Activated CD8-positive, alpha-beta memory T cell treated with anti-CD3 and anti-CD28 coated beads for 4 hours (primary cell): ENCODE measurements at regions not wholly inside any gene's neighbourhood (a gene's known extent, or its start where the extent isn't known, plus 50 kb on each side); places are given as distances from the start of the nearest gene placed in this dataset.

ENCODE experiments used
- DNase-seq, 2 donors: peaks; one replicate each; pipeline ENCODE4 v3.0.0-alpha.2; 2020; ENCODE audit warnings: low read depth in 2 of 2

GRCh38 chr5:2131826-2132496, 249.2 kb upstream of the IRX4 start:
- DNase-seq: no peak

DNA sequence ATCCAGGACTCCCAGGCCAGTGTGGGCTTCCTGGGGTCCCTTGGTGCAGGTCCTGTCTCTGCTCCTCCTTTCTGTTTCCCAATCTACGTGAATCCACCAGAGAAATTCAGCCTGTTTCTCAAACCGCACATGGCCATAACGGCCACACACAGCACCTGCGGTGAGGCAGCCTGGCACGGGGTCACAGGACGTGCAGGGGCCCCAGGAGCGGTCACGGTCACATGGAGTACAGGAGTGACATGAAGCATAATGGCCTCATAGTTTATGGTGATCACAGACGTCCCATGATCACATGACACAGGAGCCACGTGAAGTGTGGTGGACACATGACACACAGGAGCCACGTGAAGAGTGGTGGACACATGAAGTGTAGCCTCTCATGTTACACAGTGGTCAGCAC, 248.5 kb upstream of the IRX4 start:
- DNase-seq: no peak

DNA sequence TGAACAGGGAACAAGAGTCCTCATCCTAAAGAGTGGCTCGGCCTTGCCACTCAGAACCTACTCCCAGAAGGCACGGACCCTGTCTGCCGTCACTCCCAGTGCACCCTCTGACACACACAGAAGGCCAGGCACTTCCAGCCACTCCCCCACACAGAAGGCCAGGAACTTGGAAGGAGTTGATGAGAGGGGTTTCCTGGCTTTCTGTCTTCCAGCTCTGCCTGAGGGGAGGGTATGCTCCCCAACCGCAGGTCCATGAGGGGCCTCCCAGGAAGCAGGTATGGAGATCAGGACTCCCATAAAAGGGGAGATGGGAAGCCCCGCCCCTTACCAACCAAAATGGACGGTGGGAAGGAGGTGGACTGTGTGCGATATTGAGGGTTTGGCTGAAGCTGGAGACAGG, 247.6 kb upstream of the IRX4 start:
- no peak for DNase-seq

DNA sequence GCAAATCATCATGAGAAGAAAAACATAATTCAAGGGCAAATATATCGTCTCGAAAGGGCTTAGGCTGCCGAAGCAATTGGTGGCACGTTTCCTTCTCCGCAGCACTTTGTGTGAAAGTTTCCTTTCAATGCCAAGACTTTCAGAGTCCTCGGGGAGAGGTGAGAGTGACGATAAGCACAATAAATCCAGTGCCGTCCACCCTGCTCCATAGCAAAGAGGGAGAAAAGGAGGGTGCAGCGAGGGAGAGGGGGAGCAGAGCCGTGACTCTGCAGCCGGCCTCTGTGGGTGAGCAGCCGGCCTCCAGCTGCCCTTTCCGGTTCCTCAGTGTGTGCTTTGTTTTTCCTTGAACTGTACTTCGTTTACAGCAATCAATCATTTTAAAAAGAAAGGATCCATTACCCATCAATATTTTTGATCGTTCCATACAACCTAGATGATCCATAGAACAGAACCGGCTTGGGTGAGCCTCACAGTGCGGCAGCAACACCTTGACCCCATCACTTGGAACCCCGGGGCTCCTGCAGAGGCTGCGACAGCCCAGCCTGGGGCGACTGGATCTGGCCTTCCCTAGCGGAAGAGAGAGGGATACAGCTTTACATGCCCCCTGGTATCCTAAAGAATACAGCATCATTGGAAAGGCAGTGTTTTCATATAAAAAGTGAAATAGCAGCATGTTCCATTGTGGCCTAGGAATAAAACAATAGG, 247.0 kb upstream of the IRX4 start:
- DNase-seq: no peak

GRCh38 chr5:2128686-2129355, 246.1 kb upstream of the IRX4 start:
- no peak for DNase-seq

- no peak for DNase-seq
Measured at GRCh38 chr5:2126512-2126911, 243.8 kb upstream of the IRX4 start.

DNA sequence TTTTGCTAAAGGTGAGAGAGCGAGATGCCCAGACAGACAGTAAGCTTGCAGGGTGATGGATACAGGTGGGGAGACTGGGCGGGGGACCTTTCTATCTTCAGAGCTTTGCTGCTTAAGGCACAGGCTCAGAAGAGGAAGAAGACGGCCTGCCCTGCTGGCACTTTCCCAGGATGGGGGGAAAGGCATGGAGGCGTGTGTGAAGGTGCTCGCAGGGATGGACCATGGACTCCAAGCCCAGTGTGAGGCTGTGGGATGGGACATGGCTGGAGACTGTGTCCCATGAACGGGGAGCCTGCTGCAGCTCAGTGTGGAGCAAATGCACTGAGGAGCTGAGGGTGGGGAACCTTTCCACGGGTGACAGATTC, 243.2 kb upstream of the IRX4 start:
- DNase-seq: no peak

DNA sequence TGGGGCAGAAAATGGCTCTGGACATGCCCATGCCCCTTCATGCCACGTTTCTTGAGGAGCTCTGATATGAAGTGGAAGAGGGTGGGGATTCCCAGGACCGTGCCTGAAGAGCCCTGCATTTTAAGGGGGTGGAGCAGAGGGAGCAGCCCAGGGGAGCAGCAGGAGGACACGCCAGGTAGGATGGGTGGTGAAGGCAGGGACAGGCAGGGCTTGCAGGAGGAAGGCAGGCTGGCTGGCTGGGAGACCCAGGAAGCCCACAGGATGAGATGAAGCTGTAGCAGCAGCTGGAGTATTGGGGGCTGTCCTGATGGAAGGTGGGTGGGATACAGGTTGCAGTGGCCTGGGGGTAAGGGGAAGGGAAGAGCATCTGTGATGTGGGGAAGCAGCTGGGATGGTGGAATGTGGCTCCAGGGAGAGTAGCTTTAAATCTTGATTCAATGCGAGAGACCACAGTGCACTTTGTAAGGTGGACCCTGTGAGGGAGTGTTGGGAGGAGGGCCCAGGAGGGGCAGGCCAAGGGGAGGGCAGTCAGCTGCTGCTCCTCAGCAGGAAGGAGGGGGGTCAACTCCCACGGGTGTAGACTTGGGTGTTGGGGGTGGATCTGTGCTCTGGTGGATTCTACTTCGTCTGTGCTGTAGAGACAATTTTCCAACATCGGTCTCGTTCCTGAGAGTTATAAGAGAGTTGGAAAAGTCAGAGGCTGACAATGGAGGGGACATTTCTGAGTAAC, 242.6 kb upstream of the IRX4 start:
- DNase-seq: no peak

DNA sequence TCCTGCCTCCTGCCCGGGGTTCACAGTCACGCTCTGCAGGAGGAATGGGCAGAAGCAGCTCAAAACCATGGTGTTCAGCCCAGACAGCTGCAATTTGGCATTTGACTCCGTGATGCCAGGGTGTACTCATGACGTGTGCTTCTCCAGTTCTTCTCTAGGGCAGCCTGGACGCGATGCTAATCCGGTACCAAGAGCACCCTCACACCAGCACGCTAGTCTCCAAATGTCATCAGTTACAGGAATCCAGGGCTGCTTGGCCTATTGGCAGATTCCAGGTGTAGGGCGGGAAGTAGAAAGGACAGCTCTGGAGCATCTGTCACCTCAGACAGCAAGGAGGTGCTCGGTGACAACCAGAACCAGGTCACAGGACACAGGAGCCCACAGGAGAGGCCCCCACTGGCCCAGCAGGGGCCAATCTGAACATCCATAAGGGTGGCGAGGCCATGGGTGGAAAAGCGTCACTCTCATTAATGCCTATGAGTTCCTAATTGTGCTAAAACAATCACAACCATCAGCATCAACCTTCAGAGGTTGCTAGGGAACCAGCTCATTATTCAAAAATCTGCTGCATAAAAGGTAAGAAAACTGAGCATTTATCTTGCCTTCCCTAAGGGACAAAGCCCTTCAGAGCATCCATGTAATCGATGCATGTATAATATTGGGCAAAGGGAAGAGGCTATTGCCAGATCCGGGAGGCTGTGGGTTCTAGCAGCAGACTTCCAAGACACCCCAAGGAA, 241.9 kb upstream of the IRX4 start:
- DNase-seq: no peak

DNA sequence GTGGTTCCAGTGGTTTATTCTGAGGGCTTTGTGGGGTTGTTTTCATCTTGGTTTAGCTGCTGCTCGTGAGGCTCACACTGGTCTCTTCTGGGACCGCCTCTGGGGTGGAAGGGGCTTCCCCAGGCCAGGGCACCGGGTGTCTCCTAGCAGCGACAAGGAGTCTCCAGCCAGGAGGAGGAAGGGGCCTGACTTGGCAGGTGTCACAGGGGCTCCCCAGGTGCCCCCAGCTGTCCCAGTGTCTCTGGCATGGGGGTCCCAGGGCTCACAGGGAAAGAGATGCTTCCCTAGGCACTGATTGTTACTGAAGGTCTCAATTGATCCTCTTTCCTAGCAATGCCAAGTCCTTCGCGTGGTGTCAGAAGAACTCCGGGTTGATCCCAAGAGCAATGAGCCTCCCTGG, 241.1 kb upstream of the IRX4 start:
- no peak for DNase-seq

DNA sequence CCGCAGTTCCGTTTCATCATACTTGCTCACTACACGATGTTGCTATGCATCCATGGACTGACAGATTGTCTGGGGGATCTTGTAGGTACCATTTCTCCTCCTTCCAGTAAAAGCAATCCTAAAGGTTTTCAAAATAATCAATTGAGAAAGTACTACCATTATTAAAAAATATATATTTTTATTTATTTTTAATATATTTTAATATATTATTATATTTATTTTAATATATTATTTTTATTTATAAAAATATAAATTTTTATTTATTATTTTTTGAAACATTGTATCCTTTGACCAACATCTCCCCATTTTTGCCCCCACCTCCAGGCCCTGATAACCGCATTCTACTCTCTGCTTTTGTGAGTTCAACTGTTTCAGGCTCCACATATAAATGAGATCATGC, 237.6 kb upstream of the IRX4 start:
- no peak for DNase-seq

DNA sequence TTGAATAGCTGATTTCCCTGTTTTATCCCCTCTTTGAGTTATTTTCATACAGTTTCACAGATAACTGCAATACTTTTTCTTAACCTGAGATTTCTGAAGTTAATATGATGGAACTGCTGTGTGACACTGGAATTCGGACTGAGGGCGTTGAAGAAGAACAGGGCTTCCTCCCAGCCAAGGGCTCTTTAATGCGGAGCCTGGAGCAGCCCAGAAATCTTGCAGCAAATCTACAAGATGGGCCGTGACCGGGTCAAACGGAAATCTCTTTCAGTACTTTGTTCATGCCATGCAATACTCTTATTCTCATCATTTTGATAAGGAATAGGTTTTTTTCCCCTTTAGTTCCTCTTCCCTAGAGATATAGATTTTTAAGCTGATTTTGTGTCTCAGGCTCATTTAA, 236.8 kb upstream of the IRX4 start:
- DNase-seq: no peak

DNA sequence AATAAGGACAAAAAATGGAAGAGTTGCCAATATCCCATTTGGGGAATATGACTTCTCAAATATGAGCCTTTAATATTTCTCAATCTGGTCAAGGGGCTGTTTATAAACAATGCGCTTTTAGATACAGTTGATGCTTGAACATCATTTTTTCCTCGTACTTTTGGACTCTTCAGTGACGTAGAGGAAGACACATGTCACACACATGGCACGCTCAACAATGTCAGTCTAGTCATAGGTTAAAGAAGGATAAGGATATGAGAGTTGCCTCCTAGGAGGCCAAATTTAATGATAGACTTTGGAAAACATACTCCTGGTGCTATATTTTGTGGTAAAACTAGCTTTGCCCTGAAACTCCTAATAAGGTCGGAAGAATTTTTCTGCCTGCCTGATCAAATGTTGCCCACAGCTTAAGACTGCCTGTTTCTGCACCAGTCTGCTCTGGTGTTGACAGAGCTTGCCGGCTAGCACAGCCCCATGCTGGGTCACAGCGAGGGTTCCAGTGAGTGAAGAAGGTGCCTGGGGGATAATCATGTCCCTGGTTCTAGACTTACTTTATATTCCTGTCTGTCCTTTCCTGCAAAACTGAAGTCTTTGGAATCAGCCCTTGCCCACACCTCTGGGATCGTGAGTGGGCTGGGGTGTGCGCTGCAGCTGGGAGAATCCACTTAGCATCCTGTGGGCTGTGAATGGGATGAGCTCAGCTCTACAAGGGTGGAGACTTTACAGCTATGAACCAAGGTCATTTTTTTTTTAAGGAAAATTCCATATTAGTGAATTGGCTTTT, 230.8 kb upstream of the IRX4 start:
- no peak for DNase-seq

DNA sequence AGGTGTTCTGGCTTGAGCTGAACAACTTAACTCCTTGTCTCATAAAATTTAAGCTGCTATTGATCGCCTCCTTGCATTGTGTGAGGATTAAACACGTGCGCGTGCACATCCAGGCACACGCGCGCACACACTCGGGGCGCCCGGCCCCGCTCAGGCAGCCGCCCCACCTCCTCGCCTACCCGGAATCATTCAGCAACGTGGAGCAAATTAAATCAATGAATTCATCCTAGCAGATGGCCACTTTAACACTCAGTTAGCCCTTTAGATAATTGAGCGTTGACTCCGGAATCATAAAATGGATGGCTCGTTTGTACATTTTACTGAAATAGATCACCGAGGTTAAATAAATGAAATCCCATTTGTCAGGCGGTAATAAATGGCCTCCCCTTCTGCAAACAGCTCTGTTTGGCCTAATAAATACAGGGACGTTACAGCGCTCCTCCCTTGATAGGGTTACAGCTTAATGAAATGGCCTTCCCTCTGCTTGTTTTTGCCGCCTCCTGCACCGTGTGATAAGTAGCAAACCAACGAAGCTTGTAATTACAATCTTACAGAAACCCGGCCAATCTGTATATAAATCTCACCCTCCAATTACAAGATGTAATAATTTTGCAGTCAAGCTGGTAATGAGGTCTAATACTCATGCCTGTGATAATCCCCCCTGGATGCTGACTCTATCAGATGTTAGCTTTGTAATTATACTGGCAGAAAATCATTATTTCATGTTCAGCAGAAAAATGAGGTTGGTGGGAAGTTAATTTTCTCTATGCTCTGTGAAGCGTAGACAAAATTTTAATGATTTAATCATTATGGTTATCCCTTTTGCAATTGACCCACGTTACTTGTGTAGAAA, 229.7 kb upstream of the IRX4 start:
- DNase-seq: no peak

DNA sequence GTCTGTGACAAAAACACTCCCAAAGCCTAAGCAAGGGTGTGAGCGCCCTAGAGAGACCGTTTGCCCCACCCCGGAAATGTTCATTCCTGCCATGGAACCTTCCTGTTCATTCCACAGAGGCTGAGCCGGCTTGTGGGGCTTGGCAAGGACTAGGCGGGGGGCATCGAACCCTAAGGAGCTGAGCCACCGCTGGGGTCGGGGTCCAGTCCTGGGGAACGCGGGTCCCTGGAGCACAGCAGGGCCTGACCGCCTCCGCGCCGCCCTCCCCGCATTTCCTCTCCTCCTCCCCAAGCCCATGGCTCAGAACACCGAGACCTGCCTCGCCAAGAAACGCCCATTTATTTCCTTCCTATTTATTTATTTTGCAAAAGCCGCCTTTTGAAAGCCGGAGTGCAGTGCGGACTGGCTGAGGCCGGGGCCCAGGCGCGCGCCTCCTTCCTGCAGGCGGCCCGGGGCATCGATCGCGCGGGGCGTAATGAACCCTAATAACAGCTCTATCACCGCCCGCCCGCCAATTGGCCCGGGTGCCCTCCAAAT, 228.9 kb upstream of the IRX4 start:
- no peak for DNase-seq

- no peak for DNase-seq
Measured at GRCh38 chr5:2110934-2111462, 228.3 kb upstream of the IRX4 start.

- no peak for DNase-seq
Measured at GRCh38 chr5:2110137-2110933, 227.6 kb upstream of the IRX4 start.

- DNase-seq: no peak
Measured at GRCh38 chr5:2109566-2109965, 226.8 kb upstream of the IRX4 start.

- DNase-seq: no peak
Measured at GRCh38 chr5:2106721-2107120, 224.0 kb upstream of the IRX4 start.
